GM18907 (cell line): ENCODE measurements at regions not wholly inside any gene's neighbourhood (a gene's known extent, or its start where the extent isn't known, plus 50 kb on each side); places are given as distances from the start of the nearest gene placed in this dataset.

Source experiments
- ATAC-seq: cut with Tn5 transposase; IDR thresholded peaks from one replicate; pipeline ENCODE4 v1.9.1; 2021; ENCODE audit warnings: mild to moderate bottlenecking, moderate library complexity; ENCODE audit not compliant: unreplicated experiment

DNA sequence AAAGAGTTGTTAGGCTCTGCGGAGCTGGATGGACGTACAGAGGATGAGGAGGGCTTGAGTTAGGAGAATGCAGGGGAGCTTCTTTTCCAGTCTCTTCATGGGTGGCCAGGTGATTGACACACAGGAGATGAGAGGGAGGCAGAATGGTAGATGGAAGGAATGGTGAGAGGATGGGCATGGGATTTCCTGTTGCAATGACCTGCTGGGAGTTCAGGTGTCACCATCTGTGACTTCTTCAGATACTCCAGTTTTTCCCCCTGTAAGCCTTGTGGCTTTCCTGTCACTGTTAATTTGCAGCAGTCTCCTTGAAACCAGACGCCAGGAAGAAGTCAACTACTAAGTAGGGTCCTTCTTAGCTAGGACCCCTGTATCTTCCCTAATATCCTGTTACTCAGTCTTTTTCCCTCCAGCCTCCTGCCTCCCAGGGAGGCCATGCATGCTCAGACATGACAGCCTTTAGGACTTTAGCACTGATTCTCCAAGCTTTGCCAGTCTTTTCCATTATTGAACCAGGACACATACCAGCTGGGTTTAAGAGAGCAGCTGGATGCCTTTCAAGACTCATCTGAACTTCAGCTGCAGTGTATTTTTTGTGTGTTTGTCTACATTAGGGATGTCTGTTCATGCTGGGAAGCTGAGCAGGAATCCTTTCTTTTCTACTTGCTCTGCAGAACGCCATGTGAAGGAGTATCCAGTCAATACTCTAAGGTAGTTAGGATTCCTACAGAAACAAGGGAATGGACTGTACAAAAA, 67.2 kb upstream of the CD180 start:
- ATAC-seq: no peak

DNA sequence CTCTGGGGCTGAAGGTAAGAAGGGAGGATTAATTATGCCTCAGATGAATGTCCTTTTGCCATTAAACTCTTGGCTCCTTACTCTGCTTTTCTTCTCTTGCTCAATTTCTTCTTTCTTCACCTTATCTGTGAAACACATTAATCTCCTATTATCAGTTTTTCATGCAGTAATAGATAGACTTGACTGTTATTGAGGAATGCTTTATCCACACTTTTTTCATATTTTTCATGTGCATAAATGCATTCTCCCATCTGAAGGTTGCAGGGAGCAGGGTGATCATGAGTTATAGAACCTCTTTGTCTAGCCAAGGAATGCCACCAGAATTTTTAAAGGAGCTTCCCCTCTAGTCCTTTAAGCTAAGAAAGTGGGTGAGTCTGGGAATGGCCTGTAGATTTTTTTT, 66.4 kb upstream of the CD180 start:
- ATAC-seq: no peak

DNA sequence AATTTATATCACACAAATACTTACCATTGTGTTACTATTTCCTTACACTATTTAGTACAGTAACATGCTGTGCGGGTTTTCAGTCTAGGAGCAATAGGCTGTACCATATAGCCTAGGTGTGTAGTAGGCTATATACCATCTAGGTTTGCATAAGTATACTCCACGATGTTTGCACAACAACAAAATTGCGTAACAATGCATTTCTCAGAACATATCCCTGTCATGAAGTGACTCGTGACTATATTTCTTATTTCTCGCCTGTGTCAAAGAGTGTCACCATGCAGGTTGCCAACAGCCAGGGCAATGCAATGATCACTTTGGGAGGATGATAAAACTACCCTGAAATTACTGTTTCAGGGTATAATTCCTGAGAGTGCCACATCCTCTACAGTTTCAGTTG, 65.6 kb upstream of the CD180 start:
- no peak for ATAC-seq

DNA sequence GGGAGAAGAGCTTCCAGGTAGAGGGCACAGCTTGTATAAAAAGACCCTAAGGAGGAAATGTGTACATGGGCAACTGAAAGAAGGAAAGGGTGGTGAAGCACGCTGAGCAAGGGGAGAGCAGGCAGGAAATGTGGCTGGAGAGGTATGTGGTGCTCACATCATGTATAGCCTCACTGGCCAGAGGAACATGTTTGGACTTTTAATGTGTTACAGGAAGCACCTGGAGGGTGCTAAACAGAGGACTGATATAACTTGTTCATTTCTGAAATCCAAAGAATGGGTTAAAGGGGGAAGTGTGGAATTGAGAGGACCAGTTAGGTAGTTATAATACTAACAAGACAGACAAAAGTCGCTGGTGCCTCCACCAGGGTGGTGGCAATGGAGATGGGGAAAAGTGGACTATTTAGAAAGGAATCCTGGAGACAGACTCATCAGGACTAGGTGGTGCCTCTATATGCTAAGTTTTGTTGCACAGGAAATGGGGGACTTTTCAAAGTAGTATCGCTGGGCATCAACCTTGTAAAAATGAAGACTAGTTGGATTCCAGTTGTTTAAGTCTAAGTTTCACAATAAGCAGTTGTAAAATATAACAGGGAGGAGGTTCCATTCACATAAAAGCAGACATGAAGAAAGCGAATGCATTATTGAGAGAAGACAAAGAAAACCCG, 63.1 kb upstream of the CD180 start:
- no peak for ATAC-seq

DNA sequence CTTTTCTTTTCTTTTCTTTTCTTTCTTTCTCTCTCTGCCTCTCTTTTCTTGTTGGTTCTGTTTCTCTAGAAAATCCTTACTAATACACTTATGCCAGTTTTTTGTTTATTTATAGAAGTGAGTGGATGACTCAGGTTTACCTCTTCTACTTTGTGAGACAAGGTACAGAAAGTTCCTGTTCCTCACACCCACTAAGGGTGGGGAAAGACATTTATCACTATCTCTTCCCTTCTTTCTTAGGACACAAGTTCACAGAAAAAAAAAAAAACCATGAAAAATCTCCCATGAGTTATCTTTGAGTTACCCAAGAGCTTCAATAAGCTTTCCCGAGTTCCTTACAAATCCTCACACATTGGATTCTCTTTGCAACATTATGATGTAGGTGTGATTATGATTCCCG, 60.9 kb upstream of the CD180 start:
- ATAC-seq: no peak

DNA sequence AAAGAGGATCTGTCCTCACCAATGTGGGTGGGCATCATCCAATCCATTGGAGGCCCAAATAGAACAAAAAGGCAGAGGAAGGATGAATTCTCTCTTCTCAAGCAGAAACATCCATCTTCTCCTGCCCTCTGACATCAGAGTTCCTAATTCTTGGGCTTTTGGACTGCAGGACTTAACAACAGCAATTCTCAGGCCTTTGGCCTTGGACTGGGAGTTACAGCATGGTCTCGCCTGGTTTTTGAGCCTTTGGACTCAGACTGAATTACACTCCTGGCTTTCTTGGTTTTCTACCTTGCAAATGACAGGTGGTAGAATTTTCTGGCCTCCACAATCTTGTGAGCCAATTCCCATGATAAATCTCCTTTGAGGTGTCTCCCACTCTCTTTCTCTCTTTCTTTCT, 60.5 kb upstream of the CD180 start:
- ATAC-seq: no peak

DNA sequence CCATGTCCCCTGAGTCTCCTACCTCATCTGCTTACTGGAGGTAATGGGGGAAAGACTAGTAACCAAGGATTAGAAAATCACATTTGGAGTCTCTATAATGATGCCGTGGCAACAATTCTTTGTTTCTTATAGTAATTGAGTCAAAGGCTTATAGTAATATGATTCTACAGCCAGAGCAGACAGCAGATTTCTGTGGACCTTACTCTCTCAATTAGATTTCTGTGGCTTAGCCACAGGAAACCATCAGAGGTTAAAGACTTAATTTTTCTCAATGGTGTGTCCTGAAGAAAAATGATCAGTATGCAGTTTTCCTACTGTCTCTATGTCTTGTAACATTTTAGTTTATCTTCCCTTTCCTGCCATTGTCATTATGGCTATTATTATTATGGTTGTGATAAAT, 59.3 kb upstream of the CD180 start:
- no peak for ATAC-seq

DNA sequence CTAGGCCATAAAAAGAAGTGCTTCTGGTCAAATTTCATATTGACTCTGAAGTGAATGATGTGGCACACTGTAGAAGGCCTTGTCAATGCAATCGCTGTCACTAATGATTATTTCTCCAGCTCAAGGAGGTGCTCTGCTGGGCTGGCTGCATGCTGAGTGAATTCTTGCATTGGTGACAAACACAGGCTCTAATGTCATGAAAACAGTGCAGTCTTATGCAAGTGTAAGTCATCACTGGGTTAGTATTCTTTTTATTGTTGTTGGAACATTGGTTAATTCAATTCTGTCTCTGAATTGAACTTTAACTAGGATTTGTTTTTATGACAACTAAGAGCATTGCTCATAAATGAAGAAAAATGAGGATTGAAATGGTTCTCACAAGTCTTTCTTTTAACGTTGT, 57.3 kb upstream of the CD180 start:
- no peak for ATAC-seq

DNA sequence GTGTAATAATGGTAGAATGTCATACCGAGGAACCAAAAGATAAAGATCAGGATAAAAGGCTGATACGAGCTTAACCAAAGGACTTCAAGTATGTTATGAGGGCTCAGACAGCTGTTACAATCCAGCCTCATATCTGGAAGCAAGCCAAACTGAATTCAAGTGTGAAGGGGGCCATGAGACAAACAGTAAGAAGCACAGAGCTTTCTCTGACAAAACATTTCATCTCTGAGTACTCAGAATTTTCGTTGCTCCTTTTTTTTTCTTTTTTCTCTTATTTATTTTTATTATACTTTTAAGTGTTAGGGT, 52.9 kb upstream of the CD180 start:
- ATAC-seq: no peak

DNA sequence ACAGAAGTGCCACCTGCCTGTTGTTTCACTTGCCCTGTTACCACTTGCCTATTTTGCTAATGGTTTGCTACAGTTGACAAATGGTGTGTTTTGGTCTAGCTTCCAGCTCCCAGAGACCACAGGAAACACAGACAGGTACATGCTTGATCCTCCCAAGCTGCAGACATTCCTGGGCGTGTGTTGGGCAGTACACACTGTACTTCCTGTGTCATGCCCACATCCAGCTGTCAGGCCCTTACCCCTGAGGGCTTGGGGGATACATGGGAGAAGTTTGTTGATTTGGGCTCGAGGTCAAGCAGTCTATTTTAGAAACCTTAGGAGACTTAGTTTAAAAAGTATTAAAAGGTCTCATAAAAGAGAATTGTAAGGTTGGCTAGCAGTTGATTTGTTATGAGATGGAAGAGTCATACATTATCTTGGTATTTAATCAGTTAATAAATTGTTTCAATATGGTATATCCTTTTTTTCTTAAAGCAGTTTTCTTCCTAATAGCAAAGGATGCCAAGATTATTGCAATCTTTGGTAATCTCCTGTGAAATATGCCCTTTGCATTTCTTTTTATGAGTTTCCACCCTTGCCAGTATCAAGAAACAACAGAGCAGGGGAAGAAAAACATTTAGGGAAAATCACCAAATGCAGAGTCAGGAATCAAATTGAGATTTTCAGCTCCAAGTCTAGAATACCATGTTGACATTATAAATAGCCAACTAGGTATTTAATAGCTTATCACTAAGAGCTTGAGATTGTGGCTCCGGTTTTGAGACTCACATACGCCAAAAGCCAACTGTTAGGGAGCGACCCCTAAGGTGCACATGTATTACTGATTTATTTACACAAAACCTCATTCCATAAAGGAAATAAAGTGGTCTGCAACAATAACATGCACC, 52.3 kb upstream of the CD180 start:
- no peak for ATAC-seq

DNA sequence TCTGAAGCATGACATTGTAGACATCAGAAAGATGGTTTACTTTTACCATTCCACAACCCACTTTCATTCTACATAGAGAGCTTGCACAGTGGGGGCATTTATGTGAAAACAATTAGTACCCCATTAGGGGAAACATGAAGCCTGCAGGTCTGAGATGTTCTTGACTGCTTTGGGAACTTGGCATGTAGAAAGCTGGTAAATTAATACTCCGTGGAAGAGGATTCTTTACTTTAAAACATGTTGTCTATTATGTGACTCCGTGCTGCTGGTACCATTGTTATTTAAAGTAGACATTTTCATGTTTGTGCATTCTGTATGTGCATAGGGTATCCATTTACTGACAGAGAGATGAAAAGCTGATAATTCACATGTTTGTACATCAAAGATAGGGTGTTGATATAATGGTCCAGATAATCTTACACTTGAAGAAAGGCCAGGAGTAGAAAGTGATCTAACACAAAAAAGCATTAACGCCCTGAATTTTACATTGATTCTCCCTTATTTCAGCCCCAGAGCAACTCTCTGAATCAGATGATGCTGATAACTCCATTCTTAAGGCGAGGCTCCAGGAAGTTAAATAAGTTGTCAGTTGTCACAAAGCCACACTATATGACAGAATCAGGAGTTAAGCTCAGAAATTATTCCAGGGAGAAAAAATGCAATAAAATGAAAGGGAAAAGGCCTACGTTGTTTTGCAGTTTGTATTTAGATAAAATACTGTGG, 50.1 kb upstream of the CD180 start:
- no peak for ATAC-seq
